ENCODE measurements at regions not wholly inside any gene's neighbourhood (a gene's known extent, or its start where the extent isn't known, plus 50 kb on each side); places are given as distances from the start of the nearest gene placed in this dataset.

DNA sequence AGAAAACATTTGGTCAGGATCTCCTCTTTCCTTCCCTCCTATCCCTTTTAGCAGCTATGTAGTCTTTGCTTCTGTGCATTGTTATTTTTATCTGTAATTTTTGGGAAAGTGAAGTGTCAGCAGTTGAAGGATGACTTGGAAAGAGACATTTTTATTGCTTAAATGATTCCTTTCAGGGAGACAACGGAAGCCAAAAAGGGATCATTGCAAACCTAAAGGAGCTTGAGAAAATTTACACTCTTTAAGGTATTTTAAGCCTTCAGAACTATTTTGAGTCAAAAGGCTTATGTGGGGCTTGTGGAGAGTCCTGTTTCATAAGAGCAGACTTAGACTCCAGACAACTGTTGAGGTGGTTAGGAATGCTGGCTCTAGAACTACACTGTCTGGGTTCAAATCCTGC, 281.6 kb downstream of the KIF4B start:
- ATAC-seq = no peak
- H3K27ac ChIP-seq = no peak overlapping the region
- H3K4me1 ChIP-seq = no peaks in the 10 kb centered on the region
- no peaks in the 10 kb centered on the region for H3K27me3 ChIP-seq (ENCODE audit: insufficient read depth in 3 of 3, low read length in 2 of 3)
- H3K4me3 ChIP-seq = no peak overlapping the region
- intact Hi-C loops (cut with DNase I) = no loop called here
- whole genome bisulfite sequencing, 3 donors = 25 to 38% (median 34%) methylated on average over 1 of the region's 1 CpG
- no peak for DNase-seq
- TF ChIP-seq, protein P1, sequence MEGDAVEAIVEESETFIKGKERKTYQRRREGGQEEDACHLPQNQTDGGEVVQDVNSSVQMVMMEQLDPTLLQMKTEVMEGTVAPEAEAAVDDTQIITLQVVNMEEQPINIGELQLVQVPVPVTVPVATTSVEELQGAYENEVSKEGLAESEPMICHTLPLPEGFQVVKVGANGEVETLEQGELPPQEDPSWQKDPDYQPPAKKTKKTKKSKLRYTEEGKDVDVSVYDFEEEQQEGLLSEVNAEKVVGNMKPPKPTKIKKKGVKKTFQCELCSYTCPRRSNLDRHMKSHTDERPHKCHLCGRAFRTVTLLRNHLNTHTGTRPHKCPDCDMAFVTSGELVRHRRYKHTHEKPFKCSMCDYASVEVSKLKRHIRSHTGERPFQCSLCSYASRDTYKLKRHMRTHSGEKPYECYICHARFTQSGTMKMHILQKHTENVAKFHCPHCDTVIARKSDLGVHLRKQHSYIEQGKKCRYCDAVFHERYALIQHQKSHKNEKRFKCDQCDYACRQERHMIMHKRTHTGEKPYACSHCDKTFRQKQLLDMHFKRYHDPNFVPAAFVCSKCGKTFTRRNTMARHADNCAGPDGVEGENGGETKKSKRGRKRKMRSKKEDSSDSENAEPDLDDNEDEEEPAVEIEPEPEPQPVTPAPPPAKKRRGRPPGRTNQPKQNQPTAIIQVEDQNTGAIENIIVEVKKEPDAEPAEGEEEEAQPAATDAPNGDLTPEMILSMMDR (IDR thresholded peaks at IDR 0.05) = no peak
- no peaks in the 10 kb centered on the region for H3K9me3 ChIP-seq
- no peaks in the 10 kb centered on the region for H3K36me3 ChIP-seq (ENCODE audit: insufficient read depth in 1 of 2, low read depth in 1 of 2)

DNA sequence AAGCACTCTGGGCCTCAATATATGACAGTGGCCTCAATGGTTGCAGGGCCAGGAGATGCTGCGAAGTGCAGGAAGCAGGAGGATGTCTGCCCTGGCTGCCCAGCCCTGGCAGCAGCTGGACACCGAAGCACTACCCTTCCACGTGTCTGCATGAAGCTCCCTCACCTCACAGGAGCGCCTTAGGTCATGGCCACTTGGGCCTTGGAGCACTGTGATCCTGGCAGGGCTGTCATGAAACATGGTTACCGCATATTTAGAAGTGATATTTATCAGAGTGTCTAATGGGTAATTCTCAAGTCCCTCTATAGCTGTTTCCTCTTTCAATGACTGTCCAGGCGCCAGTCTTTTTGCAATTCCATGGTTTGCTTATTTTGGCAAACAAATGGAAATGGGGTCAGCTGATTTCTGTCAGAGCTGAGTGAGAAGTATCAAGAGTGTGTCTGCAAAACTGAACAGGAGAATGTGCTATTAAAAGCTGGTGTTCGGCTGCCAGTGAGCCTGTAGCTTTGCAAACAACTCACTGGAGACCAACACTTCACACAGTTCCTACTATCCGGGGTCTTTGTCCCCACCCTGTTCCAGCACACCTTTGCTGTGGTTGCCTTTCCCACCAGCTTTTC, 285.9 kb downstream of the KIF4B start:
- H3K4me3 ChIP-seq = no peak overlapping the region
- no peak overlapping the region for H3K27ac ChIP-seq
- H3K4me1 ChIP-seq = no peaks in the 10 kb centered on the region
- DNase-seq (no peak), ATAC-seq (no peak)
- no peaks in the 10 kb centered on the region for H3K27me3 ChIP-seq (ENCODE audit: insufficient read depth in 3 of 3, low read length in 2 of 3)
- H3K9me3 ChIP-seq = no peaks in the 10 kb centered on the region
- intact Hi-C loops (cut with DNase I) = no loop called here
- WGBS, 3 donors = 68 to 73% (median 73%) methylated on average over 8 of the region's 8 CpGs
- TF ChIP-seq, protein P1 (IDR thresholded peaks at IDR 0.05) = no peak
- H3K36me3 ChIP-seq (ENCODE audit: insufficient read depth in 1 of 2, low read depth in 1 of 2) = no peaks in the 10 kb centered on the region

DNA sequence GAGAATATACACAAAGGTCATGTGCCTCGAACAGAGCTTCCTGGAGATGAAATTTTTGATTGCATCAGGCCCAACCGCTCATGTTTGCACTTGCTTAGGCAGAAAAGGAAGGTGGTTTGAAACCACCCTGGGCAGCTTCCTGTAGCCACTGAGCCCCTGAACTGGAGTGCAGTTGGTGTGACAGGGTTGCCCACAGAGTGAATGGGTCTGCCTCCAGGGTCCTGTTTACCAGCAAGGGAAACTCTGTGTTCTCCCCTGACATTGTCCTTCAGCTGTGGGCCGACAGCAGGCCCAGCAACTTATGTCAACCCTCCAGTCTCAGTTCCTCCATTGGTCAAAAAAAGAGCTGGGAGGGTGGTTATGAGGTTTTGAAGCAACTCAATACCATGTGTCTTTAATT, 289.6 kb downstream of the KIF4B start:
- TF ChIP-seq, protein P1 (IDR thresholded peaks at IDR 0.05) = no peak
- intact Hi-C loops (cut with DNase I) = no loop called here
- Histone ChIP-seq H3K9me3 (no peaks in the 10 kb centered on the region), H3K36me3 (ENCODE audit: insufficient read depth in 1 of 2, low read depth in 1 of 2) (no peaks in the 10 kb centered on the region), H3K27ac (no peak overlapping the region), H3K27me3 (ENCODE audit: insufficient read depth in 3 of 3, low read length in 2 of 3) (no peaks in the 10 kb centered on the region), H3K4me3 (no peak overlapping the region), H3K4me1 (no peaks in the 10 kb centered on the region)
- DNase-seq = no peak
- WGBS, 3 donors = 52 to 67% (median 59%) methylated on average over 3 of the region's 3 CpGs
- ATAC-seq = no peak

DNA sequence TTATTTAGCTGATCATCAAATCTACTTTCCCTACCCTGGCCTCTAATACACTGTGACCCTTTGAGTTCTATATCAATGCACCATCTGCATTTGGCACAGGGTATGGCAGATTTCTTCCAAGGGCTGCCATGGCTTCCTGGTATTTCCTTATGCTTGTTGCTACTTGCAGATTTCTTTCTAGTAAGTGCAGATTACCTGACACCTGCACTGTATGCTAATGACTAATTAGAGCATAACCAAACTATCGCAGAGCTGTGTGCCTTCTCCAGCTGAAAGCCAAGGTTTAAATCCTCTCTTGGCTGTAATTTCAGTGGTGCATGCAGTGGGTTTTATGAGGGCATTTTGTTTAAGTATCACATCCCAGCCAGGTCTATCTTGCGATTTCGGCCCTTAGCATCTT, 293.7 kb downstream of the KIF4B start:
- intact Hi-C loops (cut with DNase I) = no loop called here
- no peak for DNase-seq
- Histone ChIP-seq H3K4me1 (no peaks in the 10 kb centered on the region), H3K36me3 (ENCODE audit: insufficient read depth in 1 of 2, low read depth in 1 of 2) (no peaks in the 10 kb centered on the region), H3K9me3 (no peaks in the 10 kb centered on the region), H3K4me3 (no peak overlapping the region), H3K27ac (no peak overlapping the region), H3K27me3 (ENCODE audit: insufficient read depth in 3 of 3, low read length in 2 of 3) (peaks cover 0 to 2% (median 0%) of the 10 kb centered on the region in 3 donors)
- WGBS, 3 donors = 73 to 88% (median 85%) methylated on average over 3 of the region's 3 CpGs
- TF ChIP-seq, protein P1 (IDR thresholded peaks at IDR 0.05) = no peak
- ATAC-seq = no peak

DNA sequence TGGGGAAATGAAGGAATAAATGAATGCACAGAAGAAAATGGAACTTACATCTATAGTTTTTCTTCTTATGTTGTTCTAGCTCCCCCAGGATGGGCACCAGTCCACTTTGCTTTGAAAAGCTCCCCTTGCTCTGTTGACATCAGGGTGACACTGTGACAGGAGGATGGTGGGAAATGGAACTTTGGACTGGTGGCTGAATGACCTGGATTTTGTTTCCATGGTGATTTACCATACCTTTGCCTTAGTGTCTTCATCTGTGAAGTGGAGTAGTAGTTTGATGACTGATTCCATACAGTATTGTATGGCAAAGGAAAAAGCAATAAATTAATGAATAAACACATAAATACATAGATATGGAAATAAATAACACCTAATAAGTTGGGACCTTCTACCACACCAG, 294.7 kb downstream of the KIF4B start:
- no peak for DNase-seq
- intact Hi-C loops (cut with DNase I) = no loop called here
- Histone ChIP-seq H3K9me3 (no peaks in the 10 kb centered on the region), H3K27ac (no peak overlapping the region), H3K27me3 (ENCODE audit: insufficient read depth in 3 of 3, low read length in 2 of 3) (peaks cover 0 to 2% (median 0%) of the 10 kb centered on the region in 3 donors), H3K4me1 (no peaks in the 10 kb centered on the region), H3K4me3 (no peak overlapping the region), H3K36me3 (ENCODE audit: insufficient read depth in 1 of 2, low read depth in 1 of 2) (no peaks in the 10 kb centered on the region)
- TF ChIP-seq, protein P1 (IDR thresholded peaks at IDR 0.05) = no peak
- ATAC-seq = no peak
